H1 (cell line): ENCODE measurements at regions not wholly inside any gene's neighbourhood (a gene's known extent, or its start where the extent isn't known, plus 50 kb on each side); places are given as distances from the start of the nearest gene placed in this dataset.

Source experiments
- CTCF ChIA-PET: fragments of 300-600 bp; sonication (Branson Sonifier 250); formaldehyde crosslinking; loops from one replicate; lab custom pipeline; 2021; ENCODE audit not compliant: partially characterized antibody; lab: Charles Lee
- POLR2A ChIA-PET: fragments of 300-600 bp; sonication (Branson Sonifier 250); formaldehyde crosslinking; loops from one replicate; lab custom pipeline; 2021; ENCODE audit warnings: inconsistent platforms; ENCODE audit not compliant: partially characterized antibody; lab: Charles Lee
- DNase-seq, 2 experiments: peaks; one replicate each; pipeline versions ENCODE4 v3.0.0 to v3.0.0-alpha.2; 2010 to 2022; ENCODE audit warnings: low spot score in 2 of 2, low read depth in 1 of 2, mixed read lengths in 1 of 2
- FAIRE-seq: peaks from 2 replicates; lab custom pipeline; 2011; peaks lifted over from hg19 to GRCh38; lab: Jason Lieb, UNC
- H2AFZ ChIP-seq: 2 replicates; pipeline ENCODE4 v1.8.1; 2012; ENCODE audit warnings: low read length, inconsistent platforms
- H2AK5ac ChIP-seq: 2 replicates; pipeline ENCODE4 v1.6.1; 2013; ENCODE audit warnings: low read depth, low read length
- H2BK120ac ChIP-seq: replicated peaks from 2 replicates; pipeline ENCODE3; 2013; ENCODE audit warnings: low read depth, low read length, inconsistent platforms
- H2BK12ac ChIP-seq: 2 replicates; pipeline ENCODE4 v1.6.1; 2013; ENCODE audit warnings: low read depth, low read length
- H2BK15ac ChIP-seq: 2 replicates; pipeline ENCODE4 v1.6.1; 2013; ENCODE audit warnings: low read length
- H2BK20ac ChIP-seq: 2 replicates; pipeline ENCODE4 v1.6.1; 2013; ENCODE audit warnings: low read length
- H2BK5ac ChIP-seq: 2 replicates; pipeline ENCODE4 v1.6.1; 2013; ENCODE audit warnings: low read depth, low read length
- H3K14ac ChIP-seq: 2 replicates; pipeline ENCODE4 v1.6.1; 2013; ENCODE audit warnings: inconsistent platforms; ENCODE audit not compliant: insufficient read length
- H3K18ac ChIP-seq: 2 replicates; pipeline ENCODE4 v1.6.1; 2013; ENCODE audit warnings: low read length; ENCODE audit errors: extremely low read depth
- H3K23ac ChIP-seq: 2 replicates; pipeline ENCODE4 v1.6.1; 2013; ENCODE audit warnings: inconsistent platforms; ENCODE audit not compliant: insufficient read length
- H3K23me2 ChIP-seq: 2 replicates; pipeline ENCODE4 v1.6.1; 2013; ENCODE audit warnings: low read depth, low read length
- H3K27ac ChIP-seq: 2 replicates; pipeline ENCODE4 v1.6.1; 2011; ENCODE audit warnings: low read depth, low read length, inconsistent platforms
- H3K27me3 ChIP-seq, 4 experiments: replicated peaks in 1 of 4; 1 replicate in 1 of 4; 2 replicates in 3 of 4; pipeline versions ENCODE4 v1.6.1 to v1.8.1; 2011 to 2013; ENCODE audit warnings: low read length in 3 of 4, mild to moderate bottlenecking in 3 of 4, inconsistent platforms in 2 of 4, mixed read lengths in 2 of 4, moderate library complexity in 1 of 4; ENCODE audit not compliant: control insufficient read depth in 3 of 4, insufficient read depth in 3 of 4; ENCODE audit errors: extremely low read depth in 1 of 4
- H3K36me3 ChIP-seq, 4 experiments: 2 replicates each; pipeline versions ENCODE4 v1.6.1 to v1.8.1; 2011 to 2013; ENCODE audit warnings: mild to moderate bottlenecking in 4 of 4, low read length in 3 of 4, moderate library complexity in 2 of 4, control low read depth in 1 of 4, inconsistent platforms in 1 of 4; ENCODE audit not compliant: insufficient read depth in 4 of 4, control insufficient read depth in 2 of 4
- H3K4ac ChIP-seq: replicated peaks from 2 replicates; pipeline ENCODE3; 2013; ENCODE audit warnings: low read length, low read depth, mixed read lengths, inconsistent platforms; ENCODE audit not compliant: insufficient read length
- H3K4me1 ChIP-seq, 4 experiments: replicated peaks in 1 of 4; 1 replicate in 1 of 4; 2 replicates in 3 of 4; pipeline versions ENCODE4 v1.6.1 to v1.8.1; 2011 to 2013; ENCODE audit warnings: low read length in 3 of 4, inconsistent platforms in 2 of 4, mixed read lengths in 1 of 4; ENCODE audit not compliant: insufficient read depth in 4 of 4, control insufficient read depth in 3 of 4
- H3K4me2 ChIP-seq, 2 experiments: 2 replicates each; pipeline versions ENCODE4 v1.6.1 to v1.8.1; 2011 to 2013; ENCODE audit warnings: low read depth in 2 of 2, low read length in 2 of 2, control low read depth in 1 of 2, inconsistent platforms in 1 of 2, mild to moderate bottlenecking in 1 of 2; ENCODE audit not compliant: insufficient read depth in 1 of 2
- H3K4me3 ChIP-seq, 4 experiments: fragments of 200-600, 300-600 bp in 1 of 4; sonication (generic), shearing (Covaris generic), sonication (Bioruptor Twin) in 1 of 4; 2 replicates each; pipeline versions ENCODE4 v1.5.1 to v1.8.1; 2011 to 2016; ENCODE audit warnings: low read length in 4 of 4, low read depth in 3 of 4, control low read depth in 2 of 4, inconsistent platforms in 2 of 4, mild to moderate bottlenecking in 2 of 4, mixed read lengths in 1 of 4, moderate library complexity in 1 of 4; ENCODE audit not compliant: insufficient read depth in 2 of 4; ENCODE audit errors: extremely low read depth in 1 of 4
- H3K56ac ChIP-seq: replicated peaks from 2 replicates; pipeline ENCODE3; 2013; ENCODE audit warnings: low read depth, mild to moderate bottlenecking, mixed read lengths, low read length, inconsistent platforms; ENCODE audit not compliant: insufficient read length
- H3K79me1 ChIP-seq: 2 replicates; pipeline ENCODE4 v1.6.1; 2013; ENCODE audit warnings: low read depth, low read length, control low read depth
- H3K79me2 ChIP-seq, 2 experiments: 2 replicates each; pipeline versions ENCODE4 v1.6.1 to v1.8.1; 2012 to 2013; ENCODE audit warnings: low read length in 2 of 2, mild to moderate bottlenecking in 2 of 2, inconsistent platforms in 1 of 2; ENCODE audit not compliant: insufficient read depth in 2 of 2, control insufficient read depth in 1 of 2
- H3K9ac ChIP-seq, 4 experiments: replicated peaks in 1 of 4; 1 replicate in 1 of 4; 2 replicates in 3 of 4; pipeline versions ENCODE4 v1.6.1 to v1.8.1; 2011 to 2013; ENCODE audit warnings: low read depth in 3 of 4, low read length in 3 of 4, control low read depth in 2 of 4, mild to moderate bottlenecking in 2 of 4, moderate library complexity in 2 of 4, inconsistent platforms in 1 of 4; ENCODE audit errors: extremely low read depth in 1 of 4
- H3K9me3 ChIP-seq, 2 experiments: 2 replicates each; pipeline versions ENCODE4 v1.6.1 to v1.8.1; 2012 to 2013; ENCODE audit warnings: mild to moderate bottlenecking in 2 of 2, moderate library complexity in 2 of 2, control low read depth in 1 of 2, inconsistent platforms in 1 of 2, low read depth in 1 of 2, low read length in 1 of 2, mixed read lengths in 1 of 2; ENCODE audit not compliant: insufficient read depth in 2 of 2
- H4K20me1 ChIP-seq, 2 experiments: replicated peaks in 1 of 2; 2 replicates each; pipeline versions ENCODE3 to v1.8.1; 2011 to 2013; ENCODE audit warnings: inconsistent platforms in 2 of 2, low read length in 2 of 2, mild to moderate bottlenecking in 1 of 2; ENCODE audit not compliant: insufficient read depth in 2 of 2, control insufficient read depth in 1 of 2
- H4K5ac ChIP-seq: 2 replicates; pipeline ENCODE4 v1.6.1; 2013; ENCODE audit warnings: low read length, low read depth, mixed read lengths, inconsistent platforms; ENCODE audit not compliant: insufficient read length
- H4K8ac ChIP-seq: 2 replicates; pipeline ENCODE4 v1.8.0; 2013; ENCODE audit warnings: mild to moderate bottlenecking, moderate library complexity, low read length, inconsistent platforms; ENCODE audit not compliant: insufficient read depth; ENCODE audit errors: extremely low read depth
- H4K91ac ChIP-seq: replicated peaks from 2 replicates; pipeline ENCODE3; 2013; ENCODE audit warnings: low read length, mixed read lengths, inconsistent platforms; ENCODE audit not compliant: insufficient read length
- EZH2 ChIP-seq: fragments of 200-600 bp; sonication (generic); IDR thresholded peaks from 2 replicates; pipeline ENCODE4 v1.7.1; 2012; ENCODE audit warnings: low read depth, mild to moderate bottlenecking, moderate library complexity, low read length, inconsistent platforms; ENCODE audit not compliant: severe bottlenecking
- WGBS, 2 experiments: shearing (Covaris generic) in 1 of 2; methylation state at CpG; one replicate each; pipeline versions ENCODE4 v1.1.6 to v1.1.7; 2013 to 2015; ENCODE audit warnings: low lambda C conversion rate in 2 of 2, mixed read lengths in 2 of 2, inconsistent platforms in 1 of 2, low coverage in 1 of 2, missing lambda C conversion rate in 1 of 2; ENCODE audit not compliant: insufficient replicate concordance in 2 of 2, insufficient coverage in 1 of 2, insufficient read length in 1 of 2; ENCODE audit errors: extremely low coverage in 1 of 2, missing lambda C conversion rate in 1 of 2; 5-methylcytosine and 5-hydroxymethylcytosine counted together

- CTCF ChIA-PET: interaction anchor here (0.6 kb wide), 1 partner anchor 36 kb away, joined by 3 read pairs; no protein-coding TSS in a partner anchor
- H2AFZ ChIP-seq: peak overlapping the region; percentile 80; the same call in 1 of the 2 replicates
- no peak overlapping the region for H2BK12ac ChIP-seq
Observed at GRCh38 chr4:177228599-177228998, 81.1 kb upstream of the NEIL3 start.

More at GRCh38 chr4:177228599-177228998, 81.1 kb upstream of the NEIL3 start:
- Histone ChIP-seq H2BK5ac (no peak overlapping the region), H3K36me3 (no peaks in the 10 kb centered on the region), H3K23ac (no peak overlapping the region), H2BK20ac (no peak overlapping the region), H3K79me2 (no peaks in the 10 kb centered on the region), H3K4me3 (no peak overlapping the region), H3K4me1 (peaks cover 0 to 3% (median 0%) of the 10 kb centered on the region in 4 experiments; a peak in 5 of 7 replicates), H4K91ac (no peak overlapping the region), H3K4ac (no peak overlapping the region), H2BK15ac (no peak overlapping the region), H4K20me1 (no peaks in the 10 kb centered on the region), H3K23me2 (no peaks in the 10 kb centered on the region), H3K56ac (no peak overlapping the region), H3K79me1 (no peaks in the 10 kb centered on the region), H4K8ac (no peak overlapping the region), H2AK5ac (no peak overlapping the region), H3K27me3 (no peaks in the 10 kb centered on the region), H3K9ac (no peak overlapping the region), H3K9me3 (peaks cover 0 to 6% of the 10 kb centered on the region in 2 experiments; a peak in 1 of 4 replicates), H4K5ac (no peak overlapping the region), H3K4me2 (no peak overlapping the region), H3K27ac (no peak overlapping the region), H2BK120ac (no peak overlapping the region), H3K14ac (no peak overlapping the region), H3K18ac (no peak overlapping the region)
- FAIRE-seq (no peak), DNase-seq (no peak)
- 90% methylated on average over 4 of the region's 4 CpGs; no CpG with 5 or more reads in 1 of the 2 experiments for WGBS, 2 experiments
- no peak for TF ChIP-seq EZH2
- POLR2A ChIA-PET: no interaction called here
